HL-60 (cell line): ENCODE measurements at regions not wholly inside any gene's neighbourhood (a gene's known extent, or its start where the extent isn't known, plus 50 kb on each side); places are given as distances from the start of the nearest gene placed in this dataset.

ENCODE experiments used
- DNase-seq, 2 experiments: peaks; one replicate each; pipeline ENCODE4 v3.0.0-alpha.2; 2010 to 2020; ENCODE audit warnings: low read depth in 1 of 2, low spot score in 1 of 2
- H3K27ac ChIP-seq: fragments of 250-450 bp; sonication (Bioruptor Pico); replicated peaks from 2 replicates; pipeline ENCODE4 v1.5.1; 2020; ENCODE audit warnings: mild to moderate bottlenecking, moderate library complexity
- H3K27me3 ChIP-seq: fragments of 250-450 bp; sonication (Bioruptor Pico); 2 replicates; pipeline ENCODE4 v1.5.1; 2021; ENCODE audit warnings: mild to moderate bottlenecking, moderate library complexity; ENCODE audit not compliant: insufficient read depth, poor library complexity, severe bottlenecking
- H3K4me3 ChIP-seq: replicated peaks from 2 replicates; pipeline ENCODE4 v1.5.1; 2011; ENCODE audit warnings: mild to moderate bottlenecking, control low read depth, low read length; ENCODE audit not compliant: insufficient read depth
- GABPA ChIP-seq: IDR thresholded peaks from 2 replicates; pipeline ENCODE4 v1.6.1; 2012; ENCODE audit warnings: low read depth
- POLR2AphosphoS5 ChIP-seq: IDR thresholded peaks from 2 replicates; pipeline ENCODE4 v1.6.1; 2012; ENCODE audit warnings: low read depth
- SPI1 ChIP-seq: IDR thresholded peaks from 2 replicates; pipeline ENCODE4 v1.6.1; 2012; ENCODE audit warnings: low read depth, mild to moderate bottlenecking, borderline replicate concordance
- TF ChIP-seq, protein P1 (sequence below): IDR thresholded peaks from one replicate; pipeline ENCODE4 v1.5.1; 2011; ENCODE audit warnings: low read length, control low read depth, inconsistent platforms; ENCODE audit not compliant: insufficient read depth
- TF ChIP-seq, protein P2 (sequence below): IDR thresholded peaks from 2 replicates; pipeline ENCODE4 v1.6.1; 2012; ENCODE audit warnings: low read depth; ENCODE audit not compliant: insufficient replicate concordance

DNA sequence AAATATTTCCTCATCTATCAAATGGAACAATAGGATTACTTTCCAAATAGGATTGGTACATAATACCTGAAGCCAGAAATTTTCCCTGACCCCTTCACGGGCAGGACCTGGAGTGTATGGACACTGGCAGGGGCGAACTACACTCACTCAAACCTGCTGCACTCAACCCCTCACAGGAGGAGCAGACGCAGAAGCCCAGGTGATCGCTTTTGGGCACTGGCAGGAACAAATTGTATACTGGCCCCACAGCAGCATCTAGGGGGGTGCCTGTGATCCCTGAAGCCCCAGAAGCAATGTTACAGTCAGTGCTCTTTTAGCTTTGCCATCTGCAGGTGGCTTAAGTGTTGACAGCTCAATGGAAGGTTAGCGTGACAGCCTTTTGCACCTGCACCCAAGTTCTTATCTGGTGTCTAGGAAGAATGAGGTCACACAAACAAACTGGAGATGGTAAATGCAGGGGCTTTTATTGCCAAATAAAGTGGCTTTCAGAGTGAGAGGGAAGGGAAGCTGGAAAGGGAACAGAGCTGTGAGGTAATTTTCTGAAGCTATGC, 199.2 kb upstream of the NEGR1 start:
- Histone ChIP-seq H3K27ac (no peak overlapping the region), H3K4me3 (no peak overlapping the region), H3K27me3 (no peaks in the 10 kb centered on the region)
- TF ChIP-seq POLR2AphosphoS5 (no peak), GABPA (no peak)
- DNase-seq: no peak

DNA sequence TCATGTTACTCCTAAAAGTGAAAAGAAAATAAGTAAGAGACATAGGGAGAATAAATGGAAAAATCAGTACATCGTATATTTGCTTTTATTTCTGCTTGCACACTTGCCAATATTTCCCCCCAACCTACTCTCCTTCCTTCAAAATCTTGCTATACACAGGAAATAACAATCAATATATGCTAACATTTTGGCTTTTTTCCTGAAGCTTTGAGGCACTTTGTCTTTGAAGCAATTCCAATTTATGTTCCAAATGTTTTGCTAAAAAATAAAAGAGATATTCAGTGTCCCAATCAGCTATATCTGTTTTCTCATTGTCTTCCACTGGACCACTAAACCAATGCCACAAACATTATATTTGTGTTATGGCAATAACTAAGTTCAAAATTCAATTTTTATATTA, 184.0 kb upstream of the NEGR1 start:
- DNase-seq: no peak
- H3K27ac ChIP-seq: no peak overlapping the region
- no peaks in the 10 kb centered on the region for H3K27me3 ChIP-seq
- TF ChIP-seq POLR2AphosphoS5 (no peak), SPI1 (no peak), GABPA (no peak)
- TF ChIP-seq, protein P1, sequence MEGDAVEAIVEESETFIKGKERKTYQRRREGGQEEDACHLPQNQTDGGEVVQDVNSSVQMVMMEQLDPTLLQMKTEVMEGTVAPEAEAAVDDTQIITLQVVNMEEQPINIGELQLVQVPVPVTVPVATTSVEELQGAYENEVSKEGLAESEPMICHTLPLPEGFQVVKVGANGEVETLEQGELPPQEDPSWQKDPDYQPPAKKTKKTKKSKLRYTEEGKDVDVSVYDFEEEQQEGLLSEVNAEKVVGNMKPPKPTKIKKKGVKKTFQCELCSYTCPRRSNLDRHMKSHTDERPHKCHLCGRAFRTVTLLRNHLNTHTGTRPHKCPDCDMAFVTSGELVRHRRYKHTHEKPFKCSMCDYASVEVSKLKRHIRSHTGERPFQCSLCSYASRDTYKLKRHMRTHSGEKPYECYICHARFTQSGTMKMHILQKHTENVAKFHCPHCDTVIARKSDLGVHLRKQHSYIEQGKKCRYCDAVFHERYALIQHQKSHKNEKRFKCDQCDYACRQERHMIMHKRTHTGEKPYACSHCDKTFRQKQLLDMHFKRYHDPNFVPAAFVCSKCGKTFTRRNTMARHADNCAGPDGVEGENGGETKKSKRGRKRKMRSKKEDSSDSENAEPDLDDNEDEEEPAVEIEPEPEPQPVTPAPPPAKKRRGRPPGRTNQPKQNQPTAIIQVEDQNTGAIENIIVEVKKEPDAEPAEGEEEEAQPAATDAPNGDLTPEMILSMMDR: no peak
- TF ChIP-seq, protein P2, sequence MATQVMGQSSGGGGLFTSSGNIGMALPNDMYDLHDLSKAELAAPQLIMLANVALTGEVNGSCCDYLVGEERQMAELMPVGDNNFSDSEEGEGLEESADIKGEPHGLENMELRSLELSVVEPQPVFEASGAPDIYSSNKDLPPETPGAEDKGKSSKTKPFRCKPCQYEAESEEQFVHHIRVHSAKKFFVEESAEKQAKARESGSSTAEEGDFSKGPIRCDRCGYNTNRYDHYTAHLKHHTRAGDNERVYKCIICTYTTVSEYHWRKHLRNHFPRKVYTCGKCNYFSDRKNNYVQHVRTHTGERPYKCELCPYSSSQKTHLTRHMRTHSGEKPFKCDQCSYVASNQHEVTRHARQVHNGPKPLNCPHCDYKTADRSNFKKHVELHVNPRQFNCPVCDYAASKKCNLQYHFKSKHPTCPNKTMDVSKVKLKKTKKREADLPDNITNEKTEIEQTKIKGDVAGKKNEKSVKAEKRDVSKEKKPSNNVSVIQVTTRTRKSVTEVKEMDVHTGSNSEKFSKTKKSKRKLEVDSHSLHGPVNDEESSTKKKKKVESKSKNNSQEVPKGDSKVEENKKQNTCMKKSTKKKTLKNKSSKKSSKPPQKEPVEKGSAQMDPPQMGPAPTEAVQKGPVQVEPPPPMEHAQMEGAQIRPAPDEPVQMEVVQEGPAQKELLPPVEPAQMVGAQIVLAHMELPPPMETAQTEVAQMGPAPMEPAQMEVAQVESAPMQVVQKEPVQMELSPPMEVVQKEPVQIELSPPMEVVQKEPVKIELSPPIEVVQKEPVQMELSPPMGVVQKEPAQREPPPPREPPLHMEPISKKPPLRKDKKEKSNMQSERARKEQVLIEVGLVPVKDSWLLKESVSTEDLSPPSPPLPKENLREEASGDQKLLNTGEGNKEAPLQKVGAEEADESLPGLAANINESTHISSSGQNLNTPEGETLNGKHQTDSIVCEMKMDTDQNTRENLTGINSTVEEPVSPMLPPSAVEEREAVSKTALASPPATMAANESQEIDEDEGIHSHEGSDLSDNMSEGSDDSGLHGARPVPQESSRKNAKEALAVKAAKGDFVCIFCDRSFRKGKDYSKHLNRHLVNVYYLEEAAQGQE: no peak
- H3K4me3 ChIP-seq: no peak overlapping the region

DNA sequence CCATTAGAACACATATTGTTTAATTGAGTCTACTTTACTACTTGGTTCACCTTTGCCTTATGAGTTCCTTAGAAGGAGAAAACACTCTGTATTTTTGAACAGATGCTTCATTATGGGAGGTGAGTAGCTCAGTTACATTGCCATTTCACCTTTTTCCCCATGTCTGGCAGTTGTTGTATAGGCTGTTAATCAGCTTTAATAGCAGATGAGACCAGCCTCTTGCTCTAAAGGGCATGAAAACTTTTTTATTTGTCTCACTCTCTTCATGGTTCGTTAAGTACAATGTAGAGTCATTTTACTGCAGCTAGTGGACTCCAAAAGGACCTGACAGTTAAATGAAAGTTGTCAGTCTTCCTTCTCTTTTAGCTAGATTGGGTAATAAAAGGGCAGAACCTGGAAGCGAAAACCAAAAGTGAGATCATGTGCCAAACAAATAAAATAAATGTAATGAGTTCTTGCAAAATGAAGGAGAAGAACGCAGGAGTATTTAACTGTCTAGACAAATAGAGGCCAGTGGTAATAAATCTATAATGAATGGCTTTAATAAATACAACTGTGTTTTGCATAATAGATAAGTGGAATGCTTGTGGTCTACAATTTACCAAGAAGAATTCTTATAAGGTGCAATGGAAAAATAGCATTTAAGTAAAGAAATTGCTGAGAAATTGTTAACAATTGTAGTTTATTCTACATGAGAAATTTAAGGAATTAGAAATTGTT, 180.0 kb upstream of the NEGR1 start:
- TF ChIP-seq, protein P2: no peak
- TF ChIP-seq POLR2AphosphoS5 (no peak), SPI1 (no peak), GABPA (no peak)
- TF ChIP-seq, protein P1: no peak
- no peak for DNase-seq
- Histone ChIP-seq H3K4me3 (no peak overlapping the region), H3K27me3 (no peaks in the 10 kb centered on the region), H3K27ac (no peak overlapping the region)

DNA sequence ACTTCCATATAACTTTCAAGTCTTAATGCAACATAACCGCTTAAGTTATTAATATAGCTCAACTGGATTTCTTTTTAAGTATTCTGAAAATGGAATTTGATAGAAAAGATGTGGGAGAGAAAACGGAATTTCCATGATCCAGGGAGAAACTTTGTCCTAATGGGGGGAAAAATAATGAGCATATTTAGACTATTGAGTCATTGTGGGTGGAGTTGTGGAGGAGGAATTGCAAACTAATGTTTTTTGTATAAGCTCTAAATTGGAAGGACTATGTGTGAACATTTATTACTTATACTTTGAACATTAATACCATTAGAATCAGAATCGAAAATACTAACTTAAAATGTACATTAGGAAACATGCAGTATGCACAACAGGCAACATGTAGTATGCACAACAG, 159.9 kb upstream of the NEGR1 start:
- Histone ChIP-seq H3K27me3 (no peaks in the 10 kb centered on the region), H3K4me3 (no peak overlapping the region), H3K27ac (no peak overlapping the region)
- TF ChIP-seq, protein P1: no peak
- TF ChIP-seq, protein P2: no peak
- TF ChIP-seq POLR2AphosphoS5: no peak
- no peak for TF ChIP-seq SPI1
- no peak for TF ChIP-seq GABPA
- no peak for DNase-seq
